Astrocyte of the spinal cord (primary cell): ENCODE measurements at regions not wholly inside any gene's neighbourhood (a gene's known extent, or its start where the extent isn't known, plus 50 kb on each side); places are given as distances from the start of the nearest gene placed in this dataset.
"Not testable (repeated sequence)": the region's sequence is repeated elsewhere in the genome, so short reads cannot be mapped to it uniquely, and the experiment has no call there.

Source experiments
- DNase-seq: peaks from one replicate; pipeline ENCODE4 v3.0.0; 2011; ENCODE audit warnings: low read depth, low spot score
- H3K4me3 ChIP-seq: 2 replicates; pipeline ENCODE4 v1.5.1; 2011; ENCODE audit warnings: low read depth, mild to moderate bottlenecking, low read length, moderate library complexity
- CTCF ChIP-seq: IDR thresholded peaks from 2 replicates; pipeline ENCODE4 v1.5.1; 2012; ENCODE audit warnings: low read depth, mild to moderate bottlenecking, low read length, inconsistent platforms
- in situ Hi-C: cut with HindIII; loops from 2 replicates; pipeline ENCODE4 v1.10.0; 2017; ENCODE audit warnings: low sequenced_read_pairs

GRCh38 chr10:28479425-28479865 lies 53.5 kb upstream of the WAC start:
- in situ Hi-C loops = no loop called here

GRCh38 chr10:28479927-28480627 lies 52.8 kb upstream of the WAC start:
- in situ Hi-C loops = no loop called here
- no peak for DNase-seq
- TF ChIP-seq CTCF = no peak

More at GRCh38 chr10:28479425-28479865, 53.5 kb upstream of the WAC start:
- DNase-seq = no peak
- H3K4me3 ChIP-seq = no peak overlapping the region
- TF ChIP-seq CTCF = no peak

GRCh38 chr10:28480628-28480965 lies 52.3 kb upstream of the WAC start:
- no peak overlapping the region for H3K4me3 ChIP-seq
- TF ChIP-seq CTCF = no peak
- in situ Hi-C loops = no loop called here
- DNase-seq = no peak

More at GRCh38 chr10:28479927-28480627, 52.8 kb upstream of the WAC start:
- H3K4me3 ChIP-seq = no peak overlapping the region

- H3K4me3 ChIP-seq, in situ Hi-C loops, DNase-seq: not testable (repeated sequence)
Observed at GRCh38 chr10:28481346-28481745, 51.6 kb upstream of the WAC start.

- DNase-seq = no peak
- in situ Hi-C loops = no loop called here
- no peak for TF ChIP-seq CTCF
- no peak overlapping the region for H3K4me3 ChIP-seq
Observed at GRCh38 chr10:28481968-28482367, 51.0 kb upstream of the WAC start.
